ENCODE measurements at regions not wholly inside any gene's neighbourhood (a gene's known extent, or its start where the extent isn't known, plus 50 kb on each side); places are given as distances from the start of the nearest gene placed in this dataset.

GRCh38 chr6:7042654-7043545 is 64.9 kb upstream of the RREB1 start:
- TF ChIP-seq POLR2A (IDR thresholded peaks at IDR 0.05; ENCODE audit: low read length) (no peak), GATA1 (IDR thresholded peaks at IDR 0.05; ENCODE audit: low read depth, low read length) (no peak)
